Superior temporal gyrus (tissue), 1 donor: ENCODE measurements at regions not wholly inside any gene's neighbourhood (a gene's known extent, or its start where the extent isn't known, plus 50 kb on each side); places are given as distances from the start of the nearest gene placed in this dataset.

Experiments used
- DNase-seq: peaks from one replicate; pipeline ENCODE4 v3.0.0-alpha.2; 2016; ENCODE audit errors: extremely low spot score

DNA sequence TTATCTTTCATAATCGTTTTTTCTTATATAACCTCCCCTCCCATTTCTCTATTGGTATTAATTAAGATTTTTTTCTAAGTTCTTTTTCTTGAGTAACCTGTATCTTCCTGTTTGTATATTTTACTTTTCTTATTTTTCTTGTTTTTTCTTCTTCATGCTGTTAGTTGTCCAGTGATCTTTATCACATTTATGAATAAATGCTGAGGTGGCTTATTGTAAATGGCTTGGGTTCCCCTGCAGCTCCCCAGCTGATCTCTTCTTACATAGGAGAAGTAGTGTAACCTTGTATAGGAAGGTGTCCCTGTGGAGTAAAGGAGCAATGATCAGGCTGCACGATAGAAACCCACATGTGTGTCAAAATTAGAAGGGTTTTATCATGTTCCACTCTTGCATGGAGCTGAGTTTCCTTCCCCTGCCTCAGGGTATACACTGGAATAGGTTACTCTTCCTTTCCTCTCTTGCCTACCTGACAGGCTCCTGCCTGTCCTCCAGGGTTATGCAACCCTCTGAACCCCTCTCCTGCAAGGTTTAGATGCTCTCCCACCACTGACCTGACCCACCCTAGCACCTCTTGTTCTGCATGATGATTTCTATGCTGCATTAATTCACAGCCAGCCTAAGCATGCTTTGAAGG, 334.8 kb upstream of the RGS6 start:
- no peak for DNase-seq

DNA sequence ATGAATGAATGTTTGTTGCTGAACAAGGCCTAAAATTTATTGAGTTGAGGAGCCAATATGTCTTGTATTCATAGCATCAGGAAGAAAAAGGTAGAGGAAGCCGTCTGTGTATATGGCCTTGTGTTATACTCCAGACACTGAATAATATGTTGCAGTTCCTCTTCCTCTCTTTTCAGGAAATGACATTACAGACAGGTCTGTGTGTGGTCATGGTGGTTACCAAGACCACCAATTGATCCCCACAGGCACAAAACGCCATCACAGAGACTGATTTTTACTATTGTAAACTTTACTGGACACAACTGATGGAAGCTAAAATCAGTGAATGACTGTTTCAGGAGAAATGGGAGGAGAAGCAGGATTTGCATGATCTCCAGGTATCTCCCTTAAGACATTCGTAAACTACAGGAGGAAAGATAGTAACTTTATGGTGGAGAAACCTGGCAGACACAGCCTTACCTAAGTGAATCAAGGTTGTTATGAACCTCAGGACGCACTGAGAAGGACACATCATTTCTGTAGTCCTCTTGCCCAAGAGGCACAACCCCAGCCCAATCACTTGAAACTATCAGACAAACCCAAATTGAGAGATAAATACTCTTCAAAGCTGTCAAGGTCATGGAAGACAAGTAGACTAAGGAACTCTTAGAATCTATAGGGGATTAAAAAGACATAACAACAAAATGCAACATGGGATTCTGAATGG, 334.1 kb upstream of the RGS6 start:
- no peak for DNase-seq

DNA sequence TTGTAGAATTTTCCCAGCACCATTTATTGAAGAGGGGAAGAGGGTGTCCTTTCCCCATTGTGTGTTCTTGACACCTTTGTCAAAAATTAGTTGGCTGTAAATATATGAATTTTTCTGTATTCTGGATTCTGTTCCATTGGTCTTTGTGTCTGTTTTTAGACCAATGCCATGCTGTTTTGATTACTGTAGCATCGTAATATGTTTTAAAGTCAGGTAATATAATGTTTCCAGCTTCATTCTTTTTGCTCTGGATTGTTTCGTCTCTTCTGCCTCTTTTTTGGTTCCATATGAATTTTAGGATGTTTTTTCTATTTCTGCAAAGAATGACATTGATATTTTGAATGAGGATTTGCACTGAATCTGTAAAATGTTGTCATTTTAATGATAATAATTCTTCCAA, 331.9 kb upstream of the RGS6 start:
- DNase-seq = no peak

DNA sequence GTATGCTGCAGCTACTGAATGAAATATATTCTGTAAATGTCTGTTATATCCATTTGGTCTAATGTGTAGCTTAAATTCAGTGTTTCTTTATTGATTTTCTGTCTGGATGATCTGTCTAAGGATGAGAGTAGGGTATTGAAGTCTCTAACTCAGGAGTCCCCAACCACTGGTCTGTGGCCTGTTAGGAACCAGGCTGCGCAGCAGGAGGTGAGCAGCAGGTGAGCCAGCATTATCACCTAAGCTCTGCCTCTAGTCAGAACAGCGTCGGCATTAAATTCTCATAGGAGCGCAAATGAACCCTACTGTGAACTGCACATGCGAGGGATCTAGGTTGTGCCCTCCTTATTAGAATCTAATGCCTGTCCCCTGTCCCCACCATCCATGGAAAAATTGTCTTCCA, 329.7 kb upstream of the RGS6 start:
- DNase-seq = no peak

DNA sequence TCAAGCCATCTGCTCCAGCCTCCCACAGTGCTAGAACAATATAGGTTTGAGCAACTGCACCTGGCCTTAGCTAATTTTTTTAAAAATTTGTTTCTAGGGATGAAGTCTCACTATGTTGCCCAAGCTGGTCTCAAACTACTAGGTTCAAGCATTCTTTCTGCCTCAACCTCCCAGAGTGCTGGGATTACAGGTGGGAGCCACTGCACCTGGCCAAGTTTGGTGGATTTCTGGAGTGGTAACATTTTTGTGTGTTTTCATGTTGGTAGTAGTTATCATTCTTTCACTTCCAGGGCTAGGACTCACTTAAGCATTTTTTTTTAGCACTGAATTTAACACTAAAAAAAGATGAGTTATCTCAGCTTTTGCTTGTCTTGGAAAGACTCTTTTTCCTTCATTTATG, 328.0 kb upstream of the RGS6 start:
- no peak for DNase-seq

DNA sequence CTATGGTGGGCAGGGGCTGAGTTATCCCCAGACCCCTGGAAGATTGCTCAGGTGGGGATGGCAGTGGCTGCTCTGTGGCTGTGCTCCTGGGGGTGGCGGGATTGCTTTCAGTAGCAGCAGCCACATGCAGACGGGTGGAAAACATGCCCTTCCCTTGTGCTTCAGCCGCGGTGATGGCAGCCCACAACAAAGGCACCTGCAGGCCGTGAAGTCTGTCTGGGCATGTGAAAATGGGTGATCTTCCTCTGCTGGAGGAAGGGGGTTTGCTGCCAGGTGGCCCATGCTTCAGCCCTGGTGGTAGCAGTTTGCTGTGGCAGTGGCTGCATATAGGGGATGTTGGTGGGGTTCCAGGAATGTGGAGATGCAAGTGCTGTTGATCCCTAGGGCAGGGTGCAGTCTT, 326.2 kb upstream of the RGS6 start:
- no peak for DNase-seq

DNA sequence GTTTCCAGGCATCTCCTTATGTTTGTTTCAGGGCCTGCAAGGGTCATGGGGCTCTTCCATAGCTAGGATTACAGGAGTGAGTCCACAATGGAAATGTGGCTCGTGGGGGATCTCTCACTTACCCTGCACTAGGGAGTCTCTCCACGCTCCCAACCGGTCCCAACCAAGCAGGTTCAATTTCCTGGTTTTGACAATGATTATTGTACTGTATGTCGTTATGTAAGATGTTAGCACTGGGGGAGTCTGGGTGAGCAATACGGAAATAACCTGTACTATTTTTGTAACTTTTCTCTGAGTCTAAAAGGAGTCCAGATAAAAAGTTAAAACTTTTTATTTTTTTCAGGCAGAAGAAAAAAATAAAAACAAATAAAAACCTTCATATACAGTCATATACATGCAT, 325.7 kb upstream of the RGS6 start:
- no peak for DNase-seq

DNA sequence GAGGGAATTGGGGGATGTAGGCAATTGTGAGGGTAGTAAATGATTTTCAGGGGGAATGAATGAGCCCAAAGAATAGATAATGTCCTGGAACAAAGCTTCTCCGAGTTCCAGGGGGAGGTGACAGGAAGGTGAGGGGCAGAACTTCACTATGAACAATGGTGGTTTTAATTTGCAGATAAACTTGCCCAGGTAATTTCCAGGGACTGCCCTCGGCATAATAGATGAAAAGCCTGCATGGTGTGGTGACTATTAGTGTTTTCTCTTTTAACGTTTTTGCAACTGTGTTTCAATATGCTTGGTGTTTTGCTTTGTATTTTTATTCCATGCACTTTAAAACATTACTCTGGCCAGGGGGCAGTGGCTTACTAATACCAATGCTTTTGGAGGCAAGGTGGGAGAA, 325.2 kb upstream of the RGS6 start:
- DNase-seq = no peak

DNA sequence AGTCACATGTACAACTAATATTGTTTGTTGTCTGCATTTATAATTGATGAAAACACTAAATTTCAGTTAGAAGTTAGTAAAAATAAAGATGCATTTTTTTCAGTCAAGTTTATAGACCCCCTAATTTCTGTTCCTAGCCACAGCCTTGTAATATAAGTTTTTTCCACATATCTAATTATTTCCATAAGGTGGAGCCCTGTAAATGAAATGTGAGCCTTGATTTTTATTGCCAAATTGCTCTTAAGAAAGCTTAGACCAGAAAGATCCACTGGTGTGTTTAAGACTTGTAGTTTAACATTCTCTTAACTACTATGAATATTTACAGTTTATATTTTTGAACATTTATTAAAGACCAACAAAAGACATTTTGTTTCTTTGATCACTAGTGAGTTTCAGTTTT, 322.1 kb upstream of the RGS6 start:
- DNase-seq = no peak

DNA sequence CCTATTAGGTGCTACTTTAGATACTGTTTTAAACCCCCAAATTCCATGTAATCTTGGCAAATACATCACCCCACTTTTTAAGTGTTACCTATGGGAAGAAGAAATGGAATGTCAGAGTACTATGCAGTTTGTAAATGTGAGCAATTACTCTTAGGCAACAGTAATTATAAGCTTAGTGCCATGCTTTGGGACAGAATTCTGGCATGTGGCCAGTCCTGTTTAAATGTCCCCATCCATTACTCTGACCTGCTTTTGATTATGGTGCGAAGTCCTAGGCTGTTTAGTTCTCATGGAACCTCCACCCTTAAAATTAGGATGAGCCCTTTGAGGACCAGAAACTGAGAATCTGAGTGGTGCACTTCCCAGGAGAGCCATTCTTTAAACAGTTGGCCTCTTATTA, 321.4 kb upstream of the RGS6 start:
- DNase-seq = no peak

DNA sequence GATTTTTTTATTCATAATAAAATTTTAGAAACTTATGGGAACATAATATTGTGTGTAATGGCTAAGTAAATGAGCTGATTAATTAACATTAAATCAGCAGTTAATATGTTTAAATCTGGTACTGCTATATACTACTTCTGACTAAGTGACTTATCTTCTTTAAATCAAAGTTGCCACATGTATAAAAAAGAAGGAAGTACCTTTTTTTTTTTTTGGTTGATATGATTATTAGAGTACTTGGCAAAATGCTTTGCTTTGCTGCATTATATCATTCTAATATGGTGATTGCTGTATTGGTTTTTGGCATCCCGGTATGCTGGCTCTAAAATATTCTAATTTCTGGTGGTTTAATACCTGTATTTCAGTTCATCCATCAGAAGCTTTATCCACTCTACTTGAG, 319.1 kb upstream of the RGS6 start:
- no peak for DNase-seq

DNA sequence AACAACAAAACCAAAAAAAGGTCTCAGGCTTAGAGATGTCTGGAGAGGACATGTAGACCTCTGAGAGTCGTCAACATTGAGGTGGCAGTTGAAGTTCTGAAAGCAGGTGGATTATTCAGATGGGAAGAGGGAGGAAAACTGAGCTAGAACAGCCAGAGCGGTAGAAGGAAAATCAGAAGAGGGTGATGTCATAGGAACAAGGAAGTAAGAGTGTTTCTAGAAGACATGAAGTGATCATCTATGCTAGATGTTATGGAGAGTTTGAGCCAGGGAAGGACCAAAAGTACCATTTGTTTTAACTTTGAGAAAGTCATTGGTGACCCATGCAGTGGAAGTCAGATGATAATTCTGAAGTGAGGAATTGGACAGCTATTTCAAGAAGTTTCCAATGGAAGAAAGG, 316.2 kb upstream of the RGS6 start:
- DNase-seq = no peak

DNA sequence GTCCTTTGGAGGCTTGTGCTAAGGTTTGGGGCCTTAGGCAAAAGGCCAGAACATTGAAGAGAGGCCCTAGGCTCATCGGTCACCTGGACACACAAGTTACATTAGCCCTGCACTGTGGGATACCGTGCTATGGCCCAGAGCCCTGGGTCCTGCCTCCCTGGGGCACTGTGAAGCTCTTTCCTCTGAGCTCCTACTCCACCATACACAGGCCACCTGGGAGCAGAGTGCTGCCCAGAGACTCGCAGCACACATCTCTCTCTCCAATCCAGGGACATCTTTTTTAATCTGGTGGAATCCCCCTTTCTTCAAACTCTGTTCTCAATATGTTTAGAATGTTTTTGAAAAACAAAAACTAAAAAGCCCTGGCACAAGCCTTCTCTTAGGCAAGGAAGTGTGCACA, 314.2 kb upstream of the RGS6 start:
- no peak for DNase-seq

DNA sequence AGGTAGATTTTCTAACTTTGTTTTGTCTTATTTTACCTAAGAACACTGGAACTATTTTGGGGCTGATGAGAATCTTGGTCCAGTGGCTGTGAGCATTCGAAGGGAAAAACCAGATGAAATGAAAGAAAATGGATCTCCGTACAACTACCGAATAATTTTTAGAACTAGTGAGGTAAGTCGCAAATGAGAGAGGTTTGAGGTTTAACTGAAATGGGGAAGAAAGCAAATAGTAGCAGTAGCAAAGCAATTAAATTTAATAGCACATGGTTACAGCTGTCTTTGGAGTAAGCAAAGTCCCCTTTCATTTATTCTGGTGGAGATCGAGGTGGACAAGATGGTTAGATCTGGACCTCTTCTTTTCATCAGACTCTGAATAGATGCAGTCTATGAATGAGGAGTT, 313.5 kb upstream of the RGS6 start:
- DNase-seq = no peak

DNA sequence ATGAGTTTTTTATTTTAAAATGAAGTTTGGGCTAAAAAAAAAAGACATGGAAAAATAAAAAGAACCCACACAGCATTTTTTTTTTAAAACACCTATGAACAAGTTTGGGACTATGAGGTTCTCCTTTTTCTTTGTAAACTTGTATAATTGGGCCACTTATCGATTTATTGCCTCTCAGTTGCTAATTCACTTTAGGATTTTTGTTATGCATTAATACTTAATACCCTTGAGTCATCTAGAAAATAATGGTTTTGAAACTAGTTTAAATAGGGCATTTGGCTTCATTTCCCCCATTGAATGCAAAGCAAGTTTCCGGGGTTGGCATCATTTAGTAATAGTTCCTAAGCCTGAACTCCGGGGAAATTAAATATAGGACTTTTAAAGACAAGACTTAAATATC, 312.8 kb upstream of the RGS6 start:
- DNase-seq = no peak

DNA sequence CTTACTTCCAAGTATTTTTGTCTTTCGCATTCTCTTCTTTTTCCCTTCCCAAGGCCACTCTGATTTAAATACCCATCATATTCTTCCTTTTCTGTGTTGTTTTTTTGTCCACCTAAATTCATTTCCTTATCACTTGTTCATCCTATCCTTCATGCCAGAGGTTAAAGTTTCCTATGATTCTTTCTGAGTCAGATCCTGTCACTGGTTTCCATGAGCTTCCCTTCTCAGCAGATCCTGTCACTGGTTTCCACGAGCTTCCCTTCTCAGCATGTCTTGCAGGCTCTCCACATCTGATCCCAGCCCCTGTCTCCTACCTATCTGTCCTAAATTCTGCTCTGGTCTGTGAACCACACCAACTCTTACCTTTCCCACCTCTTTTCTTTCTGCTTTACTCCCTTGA, 311.8 kb upstream of the RGS6 start:
- no peak for DNase-seq

DNA sequence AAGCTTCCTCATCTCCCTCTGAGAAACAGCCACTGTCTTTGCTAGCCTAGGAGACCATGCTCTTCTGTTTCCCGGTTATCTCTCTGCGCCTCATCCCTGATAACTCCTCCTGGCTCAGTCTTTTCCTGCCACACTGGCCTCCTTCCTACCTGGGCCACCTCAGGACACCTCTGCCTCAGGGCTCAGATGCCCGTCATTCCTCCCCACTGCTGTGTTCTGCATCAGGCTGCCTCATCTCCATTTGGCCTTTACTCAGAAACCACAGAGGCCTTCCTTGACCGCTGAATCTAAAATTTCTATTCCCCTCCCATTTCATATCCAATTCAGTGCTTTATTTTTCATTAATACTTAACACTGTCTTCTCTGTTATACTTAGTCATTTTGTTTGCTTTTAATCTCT, 311.0 kb upstream of the RGS6 start:
- DNase-seq = no peak

DNA sequence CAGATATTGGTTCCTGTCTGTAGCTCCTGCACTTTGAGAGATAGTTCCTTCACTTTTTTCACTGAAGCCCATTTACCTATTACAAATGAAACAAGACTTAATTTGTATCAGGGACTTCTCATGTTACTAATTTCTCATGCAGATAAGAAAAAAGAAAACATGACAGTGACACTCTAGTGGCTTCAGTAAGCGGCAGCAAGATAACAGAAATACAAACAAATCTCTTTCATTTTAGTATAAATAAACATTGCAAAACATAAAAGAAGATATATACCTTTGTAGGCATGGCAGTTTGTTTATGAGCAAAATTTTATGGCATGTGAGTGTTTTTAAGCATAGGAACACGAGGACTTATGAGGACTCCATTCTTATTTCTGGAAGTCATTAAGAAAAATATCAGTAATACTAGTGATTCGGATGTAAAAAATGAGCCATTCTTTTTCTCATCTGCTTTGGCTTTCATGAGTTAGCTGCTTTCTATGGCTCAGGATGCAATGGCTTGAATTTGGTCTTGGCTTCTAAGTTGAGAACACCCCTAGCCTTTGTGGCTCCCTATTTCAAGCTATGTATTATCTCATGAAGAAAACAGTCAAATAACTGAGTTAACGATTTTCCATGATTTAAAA, 310.1 kb upstream of the RGS6 start:
- no peak for DNase-seq

DNA sequence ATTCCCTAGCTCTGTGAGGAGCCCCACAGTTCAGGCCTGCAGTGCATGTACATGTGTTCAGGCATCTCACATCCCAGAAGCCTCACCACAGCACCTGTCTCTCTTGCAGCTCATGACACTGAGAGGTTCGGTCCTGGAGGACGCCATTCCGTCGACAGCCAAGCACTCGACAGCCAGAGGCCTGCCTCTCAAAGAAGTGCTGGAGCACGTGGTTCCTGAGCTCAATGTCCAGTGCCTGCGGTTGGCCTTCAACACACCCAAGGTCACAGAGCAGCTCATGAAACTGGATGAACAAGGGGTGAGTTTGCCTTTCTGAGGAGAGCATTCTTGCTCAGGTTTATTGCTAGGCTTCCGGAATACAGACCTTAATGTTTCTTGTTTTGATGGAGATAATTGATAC, 308.3 kb upstream of the RGS6 start:
- DNase-seq = no peak

DNA sequence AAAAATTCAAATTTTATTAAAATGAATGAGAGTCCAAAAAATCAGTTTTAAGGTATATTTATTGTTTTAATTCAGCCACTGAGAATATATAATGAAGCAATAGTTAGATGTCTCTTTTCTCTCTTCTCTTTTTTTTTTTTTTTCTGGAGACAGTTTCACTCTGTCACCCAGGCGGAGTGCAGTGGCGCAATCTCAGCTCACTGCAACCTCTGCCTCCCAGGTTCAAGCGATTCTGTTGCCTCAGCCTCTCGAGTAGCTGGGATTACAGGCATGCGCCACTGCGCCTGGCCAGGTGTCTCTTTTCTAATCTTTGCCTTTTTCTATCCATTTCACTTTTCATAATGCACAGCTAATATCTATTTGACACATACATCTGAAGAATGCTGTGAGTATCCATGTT, 307.1 kb upstream of the RGS6 start:
- DNase-seq = no peak

DNA sequence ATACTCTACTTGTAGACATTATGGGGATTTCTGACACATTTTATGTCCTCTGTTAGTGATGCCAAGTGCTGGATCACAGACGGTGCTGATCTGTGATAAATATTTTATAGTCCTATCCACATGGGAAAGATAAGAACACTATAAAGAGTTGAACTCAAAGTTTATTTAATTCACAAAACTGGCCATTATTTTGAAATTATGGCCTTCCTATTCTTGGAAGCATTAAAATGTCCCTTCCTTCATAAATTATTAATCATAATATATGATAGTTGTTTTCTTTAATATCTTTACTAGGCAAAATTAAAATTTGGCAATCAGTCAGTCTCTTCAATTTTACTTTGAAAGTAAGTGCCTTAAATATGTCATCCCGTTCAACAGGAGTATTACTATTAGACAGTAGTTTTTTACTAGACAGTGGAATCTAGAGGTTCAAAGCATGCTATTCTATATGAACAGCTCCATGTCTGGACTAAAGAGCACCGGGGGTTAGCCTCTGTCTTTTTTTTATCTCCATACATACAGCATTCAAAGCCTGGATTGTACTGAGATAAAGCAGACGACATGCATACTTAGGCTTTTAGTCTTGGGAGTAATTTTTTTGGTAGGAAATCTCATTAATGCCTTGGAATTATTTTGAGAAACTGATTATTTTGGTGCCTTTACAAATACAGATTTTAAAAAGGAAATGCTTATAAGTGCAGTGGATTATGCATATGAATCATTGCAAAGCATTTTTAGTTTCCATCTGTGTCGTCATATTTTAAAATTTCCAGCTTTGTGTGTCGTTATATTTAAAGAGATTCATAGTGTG, 306.1 kb upstream of the RGS6 start:
- no peak for DNase-seq

DNA sequence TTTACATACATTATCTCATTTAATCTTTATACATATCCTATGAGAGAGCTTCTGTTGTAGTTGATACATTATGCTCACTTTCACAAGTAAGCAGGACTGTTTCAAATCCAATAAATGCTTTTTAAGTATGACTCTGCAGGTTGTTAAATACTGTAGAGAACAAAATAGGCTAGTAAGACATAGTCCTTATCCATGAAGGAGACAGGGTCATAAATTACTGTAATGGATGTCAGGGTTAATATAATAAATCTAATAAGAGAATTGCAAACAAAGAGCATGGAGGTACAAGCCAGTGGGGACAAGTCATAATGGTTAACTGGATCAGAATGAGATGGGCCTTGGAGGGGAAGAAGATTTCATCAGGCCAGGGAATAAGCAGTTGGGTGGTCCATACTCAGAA, 303.8 kb upstream of the RGS6 start:
- no peak for DNase-seq

DNA sequence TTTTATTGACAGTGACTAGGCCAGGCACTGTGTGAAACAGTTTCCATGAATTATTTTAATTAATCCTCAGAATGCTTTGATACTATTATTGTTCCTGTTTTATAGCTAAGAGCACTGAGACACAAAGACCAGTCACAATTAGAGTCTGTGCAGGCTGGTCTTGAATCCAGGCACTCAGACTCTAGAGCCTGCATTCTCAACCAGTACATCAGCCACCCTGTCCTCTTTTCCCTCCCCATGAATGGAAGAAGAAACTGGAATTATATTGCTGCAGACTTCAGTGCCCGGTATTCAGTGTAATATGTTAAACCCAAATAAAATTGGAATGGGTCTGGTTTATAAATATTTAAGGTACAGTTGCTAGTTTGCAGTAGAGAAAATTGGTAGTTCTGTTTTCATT, 303.0 kb upstream of the RGS6 start:
- DNase-seq = no peak
